Activated CD4-positive, alpha-beta T cell treated with anti-CD3 and anti-CD28 coated beads for 4 hours (primary cell): ENCODE measurements at regions not wholly inside any gene's neighbourhood (a gene's known extent, or its start where the extent isn't known, plus 50 kb on each side); places are given as distances from the start of the nearest gene placed in this dataset.
"Not testable (repeated sequence)": the region's sequence is repeated elsewhere in the genome, so short reads cannot be mapped to it uniquely, and the experiment has no call there.

Source experiments
- DNase-seq, 2 donors: peaks; one replicate each; pipeline ENCODE4 v3.0.0-alpha.2; 2020

- no peak for DNase-seq
These were observed 150.6 kb upstream of the AFDN start for GRCh38 chr6:167676000-167676665.

- no peak for DNase-seq
These were observed 149.9 kb upstream of the AFDN start for GRCh38 chr6:167676666-167677421.

- DNase-seq, result no peak
These were observed 149.3 kb upstream of the AFDN start for GRCh38 chr6:167677422-167677789.

- DNase-seq, result no peak
These were observed 148.3 kb upstream of the AFDN start for GRCh38 chr6:167678102-167679101.

- no peak for DNase-seq
These were observed 147.5 kb upstream of the AFDN start for GRCh38 chr6:167679122-167679736.

- DNase-seq, result no peak
These were observed 146.7 kb upstream of the AFDN start for GRCh38 chr6:167679790-167680604.

- DNase-seq, result no peak
These were observed 146.0 kb upstream of the AFDN start for GRCh38 chr6:167680605-167681149.

- no peak for DNase-seq
These were observed 144.6 kb upstream of the AFDN start for GRCh38 chr6:167682125-167682524.

GRCh38 chr6:167682546-167683027 lies 144.1 kb upstream of the AFDN start:
- DNase-seq, result no peak

- DNase-seq, result no peak
These were observed 143.5 kb upstream of the AFDN start for GRCh38 chr6:167683028-167683862.

- DNase-seq, result no peak
These were observed 142.2 kb upstream of the AFDN start for GRCh38 chr6:167684276-167685104.

- DNase-seq, result no peak
These were observed 141.1 kb upstream of the AFDN start for GRCh38 chr6:167685654-167686053.

GRCh38 chr6:167686204-167686893 lies 140.4 kb upstream of the AFDN start:
- DNase-seq, result no peak

- no peak for DNase-seq
These were observed 139.5 kb upstream of the AFDN start for GRCh38 chr6:167687116-167687725.

GRCh38 chr6:167688123-167688522 lies 138.6 kb upstream of the AFDN start:
- no peak for DNase-seq

GRCh38 chr6:167689278-167689677 lies 137.4 kb upstream of the AFDN start:
- DNase-seq, result no peak

- no peak for DNase-seq
These were observed 137.0 kb upstream of the AFDN start for GRCh38 chr6:167689751-167690150.

GRCh38 chr6:167690167-167690922 lies 136.4 kb upstream of the AFDN start:
- DNase-seq, result not testable (repeated sequence)
